Ishikawa (cell line): ENCODE measurements at regions not wholly inside any gene's neighbourhood (a gene's known extent, or its start where the extent isn't known, plus 50 kb on each side); places are given as distances from the start of the nearest gene placed in this dataset.

Source experiments
- EP300 ChIP-seq: IDR thresholded peaks from 2 replicates; pipeline ENCODE4 v1.6.1; 2012; ENCODE audit warnings: borderline replicate concordance
- TAF1 ChIP-seq: IDR thresholded peaks from 2 replicates; pipeline ENCODE4 v1.6.1; 2012; ENCODE audit warnings: low read depth, mild to moderate bottlenecking
- YY1 ChIP-seq: IDR thresholded peaks from 2 replicates; pipeline ENCODE4 v1.6.1; 2012; ENCODE audit warnings: low read depth
- TF ChIP-seq, protein P1 (sequence below): IDR thresholded peaks from 2 replicates; pipeline ENCODE4 v1.6.1; 2012

- TF ChIP-seq, protein P1, sequence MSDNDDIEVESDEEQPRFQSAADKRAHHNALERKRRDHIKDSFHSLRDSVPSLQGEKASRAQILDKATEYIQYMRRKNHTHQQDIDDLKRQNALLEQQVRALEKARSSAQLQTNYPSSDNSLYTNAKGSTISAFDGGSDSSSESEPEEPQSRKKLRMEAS = no peak
- no peak for TF ChIP-seq EP300
- no peak for TF ChIP-seq TAF1
- TF ChIP-seq YY1 = no peak
Observed at GRCh38 chr12:90770861-90771260, 184.1 kb downstream of the CCER1 start.
